ENCODE measurements at regions not wholly inside any gene's neighbourhood (a gene's known extent, or its start where the extent isn't known, plus 50 kb on each side); places are given as distances from the start of the nearest gene placed in this dataset.

- no peak for TF ChIP-seq KLF5 (IDR thresholded peaks at IDR 0.05; ENCODE audit: partially characterized antibody)
- no peak for TF ChIP-seq EGR1 (IDR thresholded peaks at IDR 0.05; ENCODE audit: borderline replicate concordance in 1 of 2, low read depth in 2 of 2, low read length in 2 of 2)
- no peak for TF ChIP-seq ZSCAN29 (IDR thresholded peaks at IDR 0.05)
- no peak for TF ChIP-seq ZNF384 (IDR thresholded peaks at IDR 0.05; ENCODE audit: borderline replicate concordance, low read depth, low read length)
- no peak for TF ChIP-seq RUNX3 (IDR thresholded peaks at IDR 0.05; ENCODE audit: low read length)
- TF ChIP-seq ZNF274 (IDR thresholded peaks at IDR 0.05; ENCODE audit: insufficient read depth, insufficient read length): no peak
- TF ChIP-seq, protein P1, sequence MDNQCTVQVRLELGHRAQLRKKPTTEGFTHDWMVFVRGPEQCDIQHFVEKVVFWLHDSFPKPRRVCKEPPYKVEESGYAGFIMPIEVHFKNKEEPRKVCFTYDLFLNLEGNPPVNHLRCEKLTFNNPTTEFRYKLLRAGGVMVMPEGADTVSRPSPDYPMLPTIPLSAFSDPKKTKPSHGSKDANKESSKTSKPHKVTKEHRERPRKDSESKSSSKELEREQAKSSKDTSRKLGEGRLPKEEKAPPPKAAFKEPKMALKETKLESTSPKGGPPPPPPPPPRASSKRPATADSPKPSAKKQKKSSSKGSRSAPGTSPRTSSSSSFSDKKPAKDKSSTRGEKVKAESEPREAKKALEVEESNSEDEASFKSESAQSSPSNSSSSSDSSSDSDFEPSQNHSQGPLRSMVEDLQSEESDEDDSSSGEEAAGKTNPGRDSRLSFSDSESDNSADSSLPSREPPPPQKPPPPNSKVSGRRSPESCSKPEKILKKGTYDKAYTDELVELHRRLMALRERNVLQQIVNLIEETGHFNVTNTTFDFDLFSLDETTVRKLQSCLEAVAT (IDR thresholded peaks at IDR 0.05): no peak
Measured at GRCh38 chr1:193486671-193487229, 300.3 kb upstream of the B3GALT2 start (continued).

GRCh38 chr1:193480755-193481154, 294.3 kb upstream of the B3GALT2 start:
- DNase-seq (ENCODE audit: low read depth, low spot score): no peak
- Histone ChIP-seq H3K9ac (ENCODE audit: control insufficient read depth, insufficient read depth, low read length) (no peak overlapping the region), H3K9me3 (replicated peaks; ENCODE audit: control insufficient read depth, insufficient read depth, low read length) (no peaks in the 10 kb centered on the region; the same call in 2 of the 3 replicates), H2AFZ (ENCODE audit: control insufficient read depth, low read depth, low read length) (no peak overlapping the region), H3K4me2 (ENCODE audit: control insufficient read depth, insufficient read depth) (no peak overlapping the region), H3K36me3 (ENCODE audit: control insufficient read depth in 2 of 2, insufficient read depth in 2 of 2, low read length in 1 of 2) (no peaks in the 10 kb centered on the region), H3K4me3 (no peak overlapping the region), H3K27ac (ENCODE audit: control insufficient read depth, insufficient read depth) (no peak overlapping the region), H4K20me1 (ENCODE audit: control insufficient read depth, insufficient read depth) (no peaks in the 10 kb centered on the region), H3K27me3 (replicated peaks in 1 of 2; ENCODE audit: control insufficient read depth in 2 of 2, insufficient read depth in 2 of 2, low read length in 1 of 2) (no peaks in the 10 kb centered on the region), H3K79me2 (ENCODE audit: control insufficient read depth, insufficient read depth, low read length) (no peaks in the 10 kb centered on the region), H3K4me1 (ENCODE audit: control insufficient read depth, insufficient read depth, low read length) (peaks cover 4% of the 10 kb centered on the region; the same call in 1 of the 2 replicates)
- in situ Hi-C loops (cut with MboI): no loop called here
- RAD21 ChIA-PET (ENCODE audit: unreplicated experiment): interaction anchor here (1.3 kb wide), 1 partner anchor 32 kb away, joined by 3 read pairs; no protein-coding TSS in a partner anchor
- SMC1A ChIA-PET (ENCODE audit: uncharacterized antibody, unreplicated experiment): interaction anchor here (1.0 kb wide), 1 partner anchor 12 kb away, joined by 3 read pairs; no protein-coding TSS in a partner anchor
- CTCF ChIA-PET: no interaction called here
- POLR2A ChIA-PET: no interaction called here
- WGBS (ENCODE audit: insufficient coverage, insufficient replicate concordance, low lambda C conversion rate, missing lambda C conversion rate): 58% methylated on average over 1 of the region's 1 CpG
- no peak for FAIRE-seq
- no TSS peak for BruUV-seq (replicated peaks)
- no peak for ATAC-seq
- intact Hi-C loops (cut with micrococcal nuclease; ENCODE audit: unreplicated experiment): no loop called here
- TF ChIP-seq NRF1 (conservative IDR thresholded peaks at IDR 0.05; ENCODE audit: low read depth, low read length) (no peak), SMARCA5 (IDR thresholded peaks at IDR 0.05) (no peak), EZH2 (IDR thresholded peaks at IDR 0.05; ENCODE audit: borderline replicate concordance, control insufficient read depth, low read depth, low read length) (no peak), LARP7 (IDR thresholded peaks at IDR 0.05) (no peak), PML (IDR thresholded peaks at IDR 0.05; ENCODE audit: low read length) (no peak), SREBF1 (IDR thresholded peaks at IDR 0.05; ENCODE audit: low read length) (no peak), CBX5 (IDR thresholded peaks at IDR 0.05; ENCODE audit: low read depth) (no peak), NFYB (IDR thresholded peaks at IDR 0.05; ENCODE audit: insufficient read depth, low read depth, low read length) (no peak)
- TF ChIP-seq, protein P2, sequence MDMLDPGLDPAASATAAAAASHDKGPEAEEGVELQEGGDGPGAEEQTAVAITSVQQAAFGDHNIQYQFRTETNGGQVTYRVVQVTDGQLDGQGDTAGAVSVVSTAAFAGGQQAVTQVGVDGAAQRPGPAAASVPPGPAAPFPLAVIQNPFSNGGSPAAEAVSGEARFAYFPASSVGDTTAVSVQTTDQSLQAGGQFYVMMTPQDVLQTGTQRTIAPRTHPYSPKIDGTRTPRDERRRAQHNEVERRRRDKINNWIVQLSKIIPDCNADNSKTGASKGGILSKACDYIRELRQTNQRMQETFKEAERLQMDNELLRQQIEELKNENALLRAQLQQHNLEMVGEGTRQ (IDR thresholded peaks at IDR 0.05; ENCODE audit: borderline replicate concordance, low read depth, low read length): no peak
- TF ChIP-seq, protein P3, sequence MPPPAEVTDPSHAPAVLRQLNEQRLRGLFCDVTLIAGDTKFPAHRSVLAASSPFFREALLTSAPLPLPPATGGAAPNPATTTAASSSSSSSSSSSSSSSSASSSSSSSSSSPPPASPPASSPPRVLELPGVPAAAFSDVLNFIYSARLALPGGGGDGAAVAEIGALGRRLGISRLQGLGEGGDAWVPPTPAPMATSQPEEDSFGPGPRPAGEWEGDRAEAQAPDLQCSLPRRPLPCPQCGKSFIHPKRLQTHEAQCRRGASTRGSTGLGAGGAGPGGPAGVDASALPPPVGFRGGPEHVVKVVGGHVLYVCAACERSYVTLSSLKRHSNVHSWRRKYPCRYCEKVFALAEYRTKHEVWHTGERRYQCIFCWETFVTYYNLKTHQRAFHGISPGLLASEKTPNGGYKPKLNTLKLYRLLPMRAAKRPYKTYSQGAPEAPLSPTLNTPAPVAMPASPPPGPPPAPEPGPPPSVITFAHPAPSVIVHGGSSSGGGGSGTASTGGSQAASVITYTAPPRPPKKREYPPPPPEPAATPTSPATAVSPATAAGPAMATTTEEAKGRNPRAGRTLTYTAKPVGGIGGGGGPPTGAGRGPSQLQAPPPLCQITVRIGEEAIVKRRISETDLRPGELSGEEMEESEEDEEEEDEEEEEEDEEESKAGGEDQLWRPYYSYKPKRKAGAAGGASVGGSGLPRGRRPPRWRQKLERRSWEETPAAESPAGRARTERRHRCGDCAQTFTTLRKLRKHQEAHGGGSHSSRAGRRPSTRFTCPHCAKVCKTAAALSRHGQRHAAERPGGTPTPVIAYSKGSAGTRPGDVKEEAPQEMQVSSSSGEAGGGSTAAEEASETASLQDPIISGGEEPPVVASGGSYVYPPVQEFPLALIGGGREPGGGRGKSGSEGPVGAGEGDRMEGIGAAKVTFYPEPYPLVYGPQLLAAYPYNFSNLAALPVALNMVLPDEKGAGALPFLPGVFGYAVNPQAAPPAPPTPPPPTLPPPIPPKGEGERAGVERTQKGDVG (CRISPR knock-in tag; IDR thresholded peaks at IDR 0.05): no peak
